PFSK-1 (cell line): ENCODE measurements at regions not wholly inside any gene's neighbourhood (a gene's known extent, or its start where the extent isn't known, plus 50 kb on each side); places are given as distances from the start of the nearest gene placed in this dataset.

ENCODE experiments used
- FOXP2 ChIP-seq: optimal IDR thresholded peaks from 2 replicates; pipeline ENCODE3; 2011; ENCODE audit warnings: borderline replicate concordance, control low read depth, inconsistent platforms; ENCODE audit not compliant: insufficient read depth; ENCODE audit errors: extremely low read length, extremely low read depth
- POLR2AphosphoS5 ChIP-seq: IDR thresholded peaks from 2 replicates; pipeline ENCODE4 v1.6.1; 2012; ENCODE audit warnings: low read depth, mild to moderate bottlenecking, control low read depth, low read length, moderate library complexity
- SIN3A ChIP-seq: IDR thresholded peaks from 2 replicates; pipeline ENCODE4 v1.6.1; 2012; ENCODE audit warnings: mild to moderate bottlenecking, low read length, moderate library complexity, borderline replicate concordance; ENCODE audit not compliant: insufficient read depth
- TAF1 ChIP-seq: IDR thresholded peaks from 2 replicates; pipeline ENCODE4 v1.6.1; 2012; ENCODE audit warnings: low read length, control low read depth, borderline replicate concordance; ENCODE audit not compliant: insufficient read depth
- TF ChIP-seq, protein P1 (sequence below), 2 experiments: IDR thresholded peaks; 2 replicates each; pipeline versions ENCODE4 v1.6.1 to v1.8.0; 2011 to 2012; ENCODE audit warnings: low read depth in 2 of 2, low read length in 2 of 2, control low read depth in 1 of 2, inconsistent platforms in 1 of 2, mild to moderate bottlenecking in 1 of 2, moderate library complexity in 1 of 2; ENCODE audit not compliant: insufficient read depth in 1 of 2

DNA sequence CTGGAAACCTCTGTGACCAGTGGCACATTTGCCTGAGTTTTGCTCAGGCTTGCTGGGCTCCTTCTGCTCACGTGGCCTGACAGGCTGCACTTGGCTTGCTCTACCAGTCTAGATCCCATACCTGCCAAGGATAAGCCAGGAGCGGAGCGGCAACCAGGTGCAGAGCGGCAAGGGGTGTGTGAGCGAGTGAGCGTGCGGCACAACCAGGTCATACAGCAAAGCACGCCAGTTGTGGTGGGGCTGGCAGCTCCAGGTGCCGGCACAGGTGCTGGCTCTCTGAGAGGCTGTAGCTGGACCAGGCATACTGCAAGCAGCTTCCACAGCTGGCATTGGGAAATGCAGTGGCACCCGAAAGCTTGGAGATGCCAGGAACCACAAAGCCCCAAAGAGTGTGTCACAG lies 1495.1 kb downstream of the PCDH7 start:
- TF ChIP-seq TAF1 = no peak
- no peak for TF ChIP-seq SIN3A
- no peak for TF ChIP-seq POLR2AphosphoS5
- TF ChIP-seq, protein P1, sequence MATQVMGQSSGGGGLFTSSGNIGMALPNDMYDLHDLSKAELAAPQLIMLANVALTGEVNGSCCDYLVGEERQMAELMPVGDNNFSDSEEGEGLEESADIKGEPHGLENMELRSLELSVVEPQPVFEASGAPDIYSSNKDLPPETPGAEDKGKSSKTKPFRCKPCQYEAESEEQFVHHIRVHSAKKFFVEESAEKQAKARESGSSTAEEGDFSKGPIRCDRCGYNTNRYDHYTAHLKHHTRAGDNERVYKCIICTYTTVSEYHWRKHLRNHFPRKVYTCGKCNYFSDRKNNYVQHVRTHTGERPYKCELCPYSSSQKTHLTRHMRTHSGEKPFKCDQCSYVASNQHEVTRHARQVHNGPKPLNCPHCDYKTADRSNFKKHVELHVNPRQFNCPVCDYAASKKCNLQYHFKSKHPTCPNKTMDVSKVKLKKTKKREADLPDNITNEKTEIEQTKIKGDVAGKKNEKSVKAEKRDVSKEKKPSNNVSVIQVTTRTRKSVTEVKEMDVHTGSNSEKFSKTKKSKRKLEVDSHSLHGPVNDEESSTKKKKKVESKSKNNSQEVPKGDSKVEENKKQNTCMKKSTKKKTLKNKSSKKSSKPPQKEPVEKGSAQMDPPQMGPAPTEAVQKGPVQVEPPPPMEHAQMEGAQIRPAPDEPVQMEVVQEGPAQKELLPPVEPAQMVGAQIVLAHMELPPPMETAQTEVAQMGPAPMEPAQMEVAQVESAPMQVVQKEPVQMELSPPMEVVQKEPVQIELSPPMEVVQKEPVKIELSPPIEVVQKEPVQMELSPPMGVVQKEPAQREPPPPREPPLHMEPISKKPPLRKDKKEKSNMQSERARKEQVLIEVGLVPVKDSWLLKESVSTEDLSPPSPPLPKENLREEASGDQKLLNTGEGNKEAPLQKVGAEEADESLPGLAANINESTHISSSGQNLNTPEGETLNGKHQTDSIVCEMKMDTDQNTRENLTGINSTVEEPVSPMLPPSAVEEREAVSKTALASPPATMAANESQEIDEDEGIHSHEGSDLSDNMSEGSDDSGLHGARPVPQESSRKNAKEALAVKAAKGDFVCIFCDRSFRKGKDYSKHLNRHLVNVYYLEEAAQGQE (IDR thresholded peaks at IDR 0.05; ENCODE audit: insufficient read depth in 1 of 2, low read depth in 2 of 2, low read length in 2 of 2) = no peak
- no peak for TF ChIP-seq FOXP2
